CD4-positive, alpha-beta T cell (primary cell): ENCODE measurements at regions not wholly inside any gene's neighbourhood (a gene's known extent, or its start where the extent isn't known, plus 50 kb on each side); places are given as distances from the start of the nearest gene placed in this dataset.

Experiments used
- ATAC-seq: fragments of 200-7000 bp; cut with Tn5 transposase; one replicate; pipeline ENCODE4 v1.10.0; 2022; ENCODE audit warnings: mild to moderate bottlenecking; ENCODE audit not compliant: poor library complexity
- CTCF ChIA-PET: fragments of 350-600 bp; sonication (Branson Sonifier 250); formaldehyde crosslinking; loops from one replicate; lab custom pipeline; 2021; ENCODE audit warnings: antibody characterized with exemption, inconsistent platforms; lab: Charles Lee
- POLR2A ChIA-PET: fragments of 350-600 bp; sonication (Branson Sonifier 250); formaldehyde crosslinking; loops from one replicate; lab custom pipeline; 2021; ENCODE audit warnings: antibody characterized with exemption, inconsistent platforms; lab: Charles Lee
- DNase-seq, 14 experiments: peaks; one replicate each; pipeline ENCODE4 v3.0.0-alpha.2; 2013 to 2020; ENCODE audit warnings: mixed read lengths in 2 of 14
- H3K27ac ChIP-seq, 2 donors: one replicate each; pipeline versions ENCODE4 v1.5.1 to v1.7.0; 2013; ENCODE audit warnings: low read length in 2 of 2, low read depth in 1 of 2, mild to moderate bottlenecking in 1 of 2
- H3K27me3 ChIP-seq, 2 experiments: 1 replicate in 1 of 2; 2 replicates in 1 of 2; pipeline versions ENCODE4 v1.6.1 to v1.7.0; 2013; ENCODE audit warnings: low read length in 2 of 2, control low read depth in 1 of 2, mild to moderate bottlenecking in 1 of 2, moderate library complexity in 1 of 2; ENCODE audit not compliant: insufficient read depth in 2 of 2, control insufficient read depth in 1 of 2
- H3K36me3 ChIP-seq: one replicate; pipeline ENCODE4 v1.6.1; 2013; ENCODE audit warnings: low read length, control low read depth; ENCODE audit not compliant: insufficient read depth
- H3K4me1 ChIP-seq: one replicate; pipeline ENCODE4 v1.6.1; 2013; ENCODE audit warnings: low read length, control low read depth; ENCODE audit not compliant: insufficient read depth
- H3K4me3 ChIP-seq: one replicate; pipeline ENCODE4 v1.5.1; 2013; ENCODE audit warnings: mild to moderate bottlenecking, low read length, moderate library complexity
- H3K9me3 ChIP-seq, 2 experiments: 1 replicate in 1 of 2; 2 replicates in 1 of 2; pipeline versions ENCODE4 v1.6.1 to v1.7.0; 2013; ENCODE audit warnings: low read length in 2 of 2, mild to moderate bottlenecking in 2 of 2, control low read depth in 1 of 2, moderate library complexity in 1 of 2; ENCODE audit not compliant: control insufficient read depth in 1 of 2, insufficient read depth in 1 of 2
- H3K27ac Mint-ChIP-seq: one replicate; pipeline ENCODE4 v1.8.0; 2020; ENCODE audit warnings: mixed read lengths
- H3K27me3 Mint-ChIP-seq: one replicate; pipeline ENCODE4 v1.8.0; 2021; ENCODE audit warnings: mixed read lengths
- H3K36me3 Mint-ChIP-seq: one replicate; pipeline ENCODE4 v1.8.0; 2021; ENCODE audit warnings: low read depth, mixed read lengths
- H3K4me1 Mint-ChIP-seq: one replicate; pipeline ENCODE4 v1.8.0; 2021; ENCODE audit warnings: low read depth, mixed read lengths
- H3K4me3 Mint-ChIP-seq: one replicate; pipeline ENCODE4 v1.8.0; 2020; ENCODE audit warnings: mild to moderate bottlenecking, mixed read lengths
- H3K9me3 Mint-ChIP-seq: one replicate; pipeline ENCODE4 v1.8.0; 2020; ENCODE audit warnings: mixed read lengths
- intact Hi-C, 2 experiments: fragments of 100-400 bp; cut with DNase I in 1 of 2; cut with micrococcal nuclease in 1 of 2; formaldehyde crosslinking; loops; one replicate each; pipeline versions ENCODE4 v1.15.1 to v1.9.0; 2023 to 2025; cut with DNase I, micrococcal nuclease
- TF ChIP-seq, protein P1 (sequence below): fragments of 200-600 bp; IDR thresholded peaks from one replicate; pipeline ENCODE4 v1.8.0; 2022; ENCODE audit warnings: antibody characterized with exemption, mild to moderate bottlenecking

GRCh38 chr6:114432400-114432799, 89.6 kb upstream of the HS3ST5 start:
- Mint-ChIP-seq H3K36me3 (no peaks in the 10 kb centered on the region), H3K4me3 (no peak overlapping the region), H3K9me3 (no peaks in the 10 kb centered on the region), H3K27me3 (no peaks in the 10 kb centered on the region), H3K4me1 (no peaks in the 10 kb centered on the region), H3K27ac (no peak overlapping the region)
- POLR2A ChIA-PET = no interaction called here
- Histone ChIP-seq H3K36me3 (no peaks in the 10 kb centered on the region), H3K27ac (no peak overlapping the region), H3K27me3 (no peaks in the 10 kb centered on the region), H3K4me3 (no peak overlapping the region), H3K4me1 (no peaks in the 10 kb centered on the region), H3K9me3 (no peaks in the 10 kb centered on the region)
- TF ChIP-seq, protein P1, sequence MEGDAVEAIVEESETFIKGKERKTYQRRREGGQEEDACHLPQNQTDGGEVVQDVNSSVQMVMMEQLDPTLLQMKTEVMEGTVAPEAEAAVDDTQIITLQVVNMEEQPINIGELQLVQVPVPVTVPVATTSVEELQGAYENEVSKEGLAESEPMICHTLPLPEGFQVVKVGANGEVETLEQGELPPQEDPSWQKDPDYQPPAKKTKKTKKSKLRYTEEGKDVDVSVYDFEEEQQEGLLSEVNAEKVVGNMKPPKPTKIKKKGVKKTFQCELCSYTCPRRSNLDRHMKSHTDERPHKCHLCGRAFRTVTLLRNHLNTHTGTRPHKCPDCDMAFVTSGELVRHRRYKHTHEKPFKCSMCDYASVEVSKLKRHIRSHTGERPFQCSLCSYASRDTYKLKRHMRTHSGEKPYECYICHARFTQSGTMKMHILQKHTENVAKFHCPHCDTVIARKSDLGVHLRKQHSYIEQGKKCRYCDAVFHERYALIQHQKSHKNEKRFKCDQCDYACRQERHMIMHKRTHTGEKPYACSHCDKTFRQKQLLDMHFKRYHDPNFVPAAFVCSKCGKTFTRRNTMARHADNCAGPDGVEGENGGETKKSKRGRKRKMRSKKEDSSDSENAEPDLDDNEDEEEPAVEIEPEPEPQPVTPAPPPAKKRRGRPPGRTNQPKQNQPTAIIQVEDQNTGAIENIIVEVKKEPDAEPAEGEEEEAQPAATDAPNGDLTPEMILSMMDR = no peak
- CTCF ChIA-PET = no interaction called here
- DNase-seq (no peak), ATAC-seq (no peak)
- intact Hi-C loops = no loop called here

DNA sequence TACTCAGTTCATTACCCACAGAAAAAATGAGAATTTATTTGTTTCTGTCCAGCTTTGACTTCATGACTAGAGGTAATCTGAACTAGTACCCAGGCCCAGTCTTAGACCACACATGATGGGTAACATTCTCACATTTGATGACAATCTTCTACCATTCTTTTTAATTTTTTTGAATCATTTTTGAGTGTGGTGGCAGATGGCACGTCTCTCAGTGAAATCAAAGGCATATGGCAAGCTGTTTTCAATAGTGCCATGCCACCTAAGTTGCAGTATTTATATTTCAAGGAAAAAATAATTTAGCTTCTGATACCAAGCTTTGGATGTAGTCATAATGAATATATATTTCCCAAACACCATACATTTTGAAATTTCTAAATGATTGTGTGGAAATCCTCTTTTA, 88.8 kb upstream of the HS3ST5 start:
- no peak for DNase-seq
- H3K4me1 Mint-ChIP-seq = no peaks in the 10 kb centered on the region
- no peak overlapping the region for H3K27ac ChIP-seq
- no peak for ATAC-seq
- no peaks in the 10 kb centered on the region for H3K36me3 Mint-ChIP-seq
- no peak overlapping the region for H3K4me3 Mint-ChIP-seq
- CTCF ChIA-PET = no interaction called here
- intact Hi-C loops = no loop called here
- no peaks in the 10 kb centered on the region for H3K9me3 Mint-ChIP-seq
- POLR2A ChIA-PET = no interaction called here
- H3K9me3 ChIP-seq = no peaks in the 10 kb centered on the region
- H3K27me3 ChIP-seq = no peaks in the 10 kb centered on the region
- H3K4me1 ChIP-seq = no peaks in the 10 kb centered on the region
- H3K27ac Mint-ChIP-seq = no peak overlapping the region
- H3K4me3 ChIP-seq = no peak overlapping the region
- no peaks in the 10 kb centered on the region for H3K27me3 Mint-ChIP-seq
- no peaks in the 10 kb centered on the region for H3K36me3 ChIP-seq
- TF ChIP-seq, protein P1 = no peak

GRCh38 chr6:114430534-114431124, 87.8 kb upstream of the HS3ST5 start:
- Histone ChIP-seq H3K4me3 (no peak overlapping the region), H3K4me1 (no peaks in the 10 kb centered on the region), H3K27me3 (no peaks in the 10 kb centered on the region), H3K36me3 (no peaks in the 10 kb centered on the region), H3K9me3 (no peaks in the 10 kb centered on the region), H3K27ac (no peak overlapping the region)
- DNase-seq (no peak), ATAC-seq (no peak)
- Mint-ChIP-seq H3K27ac (no peak overlapping the region), H3K36me3 (no peaks in the 10 kb centered on the region), H3K4me1 (no peaks in the 10 kb centered on the region), H3K4me3 (no peak overlapping the region), H3K9me3 (no peaks in the 10 kb centered on the region), H3K27me3 (no peaks in the 10 kb centered on the region)
- TF ChIP-seq, protein P1 = no peak
- intact Hi-C loops = no loop called here
- POLR2A ChIA-PET = no interaction called here
- CTCF ChIA-PET = no interaction called here
